H9 (cell line): ENCODE measurements at regions not wholly inside any gene's neighbourhood (a gene's known extent, or its start where the extent isn't known, plus 50 kb on each side); places are given as distances from the start of the nearest gene placed in this dataset.

ENCODE experiments used
- DNase-seq: peaks from one replicate; pipeline ENCODE4 v3.0.0-alpha.2; 2017
- H2AFZ ChIP-seq: one replicate; pipeline ENCODE4 v1.6.1; 2013; ENCODE audit warnings: mild to moderate bottlenecking, low read length, control low read depth, moderate library complexity
- H2AK5ac ChIP-seq: 2 replicates; pipeline ENCODE4 v1.6.1; 2013; ENCODE audit warnings: low read length, control low read depth, mixed read lengths; ENCODE audit not compliant: insufficient read length
- H2BK120ac ChIP-seq: one replicate; pipeline ENCODE4 v1.6.1; 2013; ENCODE audit warnings: low read depth, mild to moderate bottlenecking, low read length, control low read depth, inconsistent platforms; ENCODE audit not compliant: poor library complexity, severe bottlenecking
- H2BK12ac ChIP-seq: 2 replicates; pipeline ENCODE4 v1.6.1; 2013; ENCODE audit warnings: low read length, control low read depth, mixed read lengths, low read depth; ENCODE audit not compliant: insufficient read length
- H2BK15ac ChIP-seq: 2 replicates; pipeline ENCODE4 v1.6.1; 2013; ENCODE audit warnings: low read depth, low read length, control low read depth
- H2BK20ac ChIP-seq: one replicate; pipeline ENCODE4 v1.6.1; 2013; ENCODE audit warnings: low read depth, mild to moderate bottlenecking, low read length, control low read depth, inconsistent platforms; ENCODE audit not compliant: poor library complexity, severe bottlenecking
- H2BK5ac ChIP-seq: 2 replicates; pipeline ENCODE4 v1.6.1; 2013; ENCODE audit warnings: low read length, control low read depth, mixed read lengths; ENCODE audit not compliant: insufficient read length
- H3K14ac ChIP-seq: 2 replicates; pipeline ENCODE4 v1.6.1; 2013; ENCODE audit warnings: low read length, control low read depth; ENCODE audit not compliant: insufficient read depth
- H3K18ac ChIP-seq: 2 replicates; pipeline ENCODE4 v1.6.1; 2013; ENCODE audit warnings: low read depth, mild to moderate bottlenecking, mixed read lengths, low read length, control low read depth; ENCODE audit not compliant: insufficient read length
- H3K23ac ChIP-seq: 2 replicates; pipeline ENCODE4 v1.6.1; 2013; ENCODE audit warnings: low read length, control low read depth, mixed read lengths, low read depth; ENCODE audit not compliant: insufficient read length
- H3K23me2 ChIP-seq: 2 replicates; pipeline ENCODE4 v1.6.1; 2013; ENCODE audit warnings: low read depth, mild to moderate bottlenecking, mixed read lengths, low read length, control low read depth; ENCODE audit not compliant: insufficient read length, poor library complexity, severe bottlenecking
- H3K27ac ChIP-seq: 2 replicates; pipeline ENCODE4 v1.5.1; 2013; ENCODE audit warnings: low read length, control low read depth, mixed read lengths, low read depth; ENCODE audit not compliant: insufficient read length
- H3K27me3 ChIP-seq: 2 replicates; pipeline ENCODE4 v1.6.1; 2013; ENCODE audit warnings: low read length, control low read depth, inconsistent platforms; ENCODE audit not compliant: insufficient read depth
- H3K4ac ChIP-seq: 2 replicates; pipeline ENCODE4 v1.6.1; 2013; ENCODE audit warnings: low read depth, mild to moderate bottlenecking, control low read depth, inconsistent platforms, low read length, moderate library complexity
- H3K4me1 ChIP-seq: 2 replicates; pipeline ENCODE4 v1.6.1; 2013; ENCODE audit warnings: low read length, control low read depth, inconsistent platforms; ENCODE audit not compliant: insufficient read depth
- H3K4me2 ChIP-seq: 2 replicates; pipeline ENCODE4 v1.6.1; 2013; ENCODE audit warnings: low read length, control low read depth, mixed read lengths; ENCODE audit not compliant: insufficient read length, insufficient read depth
- H3K56ac ChIP-seq: 2 replicates; pipeline ENCODE4 v1.6.1; 2013; ENCODE audit warnings: low read depth, mild to moderate bottlenecking, mixed read lengths, low read length, control low read depth; ENCODE audit not compliant: insufficient read length
- H3K79me1 ChIP-seq: 2 replicates; pipeline ENCODE4 v1.6.1; 2013; ENCODE audit warnings: low read depth, mild to moderate bottlenecking, moderate library complexity, low read length, control low read depth, inconsistent platforms; ENCODE audit not compliant: insufficient read depth, poor library complexity, severe bottlenecking
- H3K79me2 ChIP-seq: 2 replicates; pipeline ENCODE4 v1.6.1; 2013; ENCODE audit warnings: low read length, control low read depth, inconsistent platforms; ENCODE audit not compliant: insufficient read depth
- H3K9ac ChIP-seq: 2 replicates; pipeline ENCODE4 v1.6.1; 2013; ENCODE audit warnings: low read length, control low read depth, mixed read lengths; ENCODE audit not compliant: insufficient read length; ENCODE audit errors: extremely low read depth
- H3K9me3 ChIP-seq: one replicate; pipeline ENCODE4 v1.6.1; 2013; ENCODE audit warnings: low read depth, low read length, inconsistent platforms; ENCODE audit not compliant: control insufficient read depth
- H3T11ph ChIP-seq: one replicate; pipeline ENCODE4 v1.6.1; 2013; ENCODE audit warnings: mild to moderate bottlenecking, low read length, control low read depth, inconsistent platforms
- H4K20me1 ChIP-seq: one replicate; pipeline ENCODE4 v1.6.1; 2013; ENCODE audit not compliant: control insufficient read depth, insufficient read length, insufficient read depth
- H4K5ac ChIP-seq: 2 replicates; pipeline ENCODE4 v1.6.1; 2013; ENCODE audit warnings: low read depth, mild to moderate bottlenecking, mixed read lengths, low read length, control low read depth; ENCODE audit not compliant: insufficient read length
- H4K8ac ChIP-seq: replicated peaks from 2 replicates; pipeline ENCODE4 v1.6.1; 2013; ENCODE audit warnings: low read length, control low read depth, mixed read lengths, low read depth; ENCODE audit not compliant: insufficient read length
- H4K91ac ChIP-seq: 2 replicates; pipeline ENCODE4 v1.6.1; 2013; ENCODE audit warnings: low read depth, mild to moderate bottlenecking, moderate library complexity, mixed read lengths, low read length, control low read depth; ENCODE audit not compliant: insufficient read length
- H3K27ac Mint-ChIP-seq, 3 experiments: 2 replicates in 2 of 3; 3 replicates in 1 of 3; pipeline ENCODE4 v1.8.0; 2020 to 2021; ENCODE audit warnings: mixed read lengths in 3 of 3, mild to moderate bottlenecking in 1 of 3, moderate library complexity in 1 of 3
- H3K27me3 Mint-ChIP-seq: 2 replicates; pipeline ENCODE4 v1.8.0; 2021; ENCODE audit warnings: low read depth, mild to moderate bottlenecking, moderate library complexity, mixed read lengths
- H3K36me3 Mint-ChIP-seq, 3 experiments: 2 replicates in 2 of 3; 3 replicates in 1 of 3; pipeline ENCODE4 v1.8.0; 2020 to 2021; ENCODE audit warnings: low read depth in 3 of 3, mixed read lengths in 3 of 3; ENCODE audit not compliant: insufficient read depth in 1 of 3
- H3K4me1 Mint-ChIP-seq, 2 experiments: 2 replicates each; pipeline ENCODE4 v1.8.0; 2020; ENCODE audit warnings: mixed read lengths in 2 of 2
- H3K4me3 Mint-ChIP-seq, 2 experiments: 2 replicates in 1 of 2; 3 replicates in 1 of 2; pipeline ENCODE4 v1.8.0; 2020 to 2021; ENCODE audit warnings: mild to moderate bottlenecking in 2 of 2, mixed read lengths in 2 of 2, moderate library complexity in 1 of 2
- H3K9me3 Mint-ChIP-seq, 2 experiments: 2 replicates in 1 of 2; 3 replicates in 1 of 2; pipeline ENCODE4 v1.8.0; 2020; ENCODE audit warnings: mild to moderate bottlenecking in 2 of 2, mixed read lengths in 2 of 2, moderate library complexity in 1 of 2
- WGBS: extraction: QIAGEN DNeasy Blood & Tissue Kit; methylation state at CpG from one replicate; pipeline ENCODE4 v1.1.7; 2013; ENCODE audit warnings: missing lambda C conversion rate, low lambda C conversion rate, mixed read lengths; ENCODE audit not compliant: insufficient read length; ENCODE audit errors: extremely low coverage; 5-methylcytosine and 5-hydroxymethylcytosine counted together
- TF ChIP-seq, protein P1 (sequence below): fragments of 200-600 bp; sonication (generic); conservative IDR thresholded peaks from 3 replicates; pipeline ENCODE4 v1.8.0; 2021; ENCODE audit warnings: antibody characterized with exemption, mild to moderate bottlenecking

DNA sequence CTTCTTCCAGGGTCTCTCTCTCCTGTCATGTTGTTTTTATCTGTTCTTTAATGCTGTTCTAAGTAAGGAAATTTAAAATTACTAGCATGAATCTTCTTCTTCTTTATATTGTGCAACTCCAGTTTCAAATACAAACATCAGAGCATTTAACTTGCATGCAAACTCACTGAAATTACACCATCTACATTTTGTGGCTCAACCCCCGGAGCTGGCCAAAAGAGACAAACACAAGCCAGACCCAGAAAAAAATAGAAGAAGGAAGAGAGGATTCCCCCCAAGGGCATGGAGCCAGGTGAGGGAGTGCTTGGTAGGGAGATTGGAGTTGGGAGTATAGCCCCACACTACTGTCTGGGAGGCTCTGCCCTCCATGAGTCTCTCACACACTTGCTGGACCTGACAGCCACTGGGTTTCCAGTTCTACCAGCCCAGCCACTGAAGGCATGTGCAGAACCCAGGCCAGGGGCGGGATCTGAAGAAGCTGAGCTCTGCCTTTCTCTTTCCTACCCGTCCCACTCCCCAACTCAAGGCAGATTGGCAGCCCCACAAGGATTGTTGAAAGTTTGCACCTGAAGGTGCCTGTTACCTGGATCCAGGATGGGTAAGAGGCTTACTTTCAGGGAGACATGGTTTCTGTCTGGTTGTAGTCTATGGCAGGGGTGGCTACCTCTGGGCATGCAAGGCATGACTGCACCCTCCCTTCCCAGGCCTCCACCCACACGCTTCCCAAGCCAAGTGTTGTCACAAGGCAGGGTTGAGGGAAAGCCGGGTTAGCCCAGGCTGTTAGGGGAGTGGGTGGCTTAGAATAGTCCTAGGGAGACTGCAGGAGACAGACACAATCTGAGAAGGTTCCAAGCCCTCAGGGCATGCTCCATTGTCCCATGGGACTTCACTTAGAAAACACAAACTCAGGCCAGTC lies 297.2 kb downstream of the TGFB2 start:
- no peak overlapping the region for H2BK15ac ChIP-seq
- no peak overlapping the region for H2BK120ac ChIP-seq
- peaks cover 0 to 3% of the 10 kb centered on the region in 2 experiments; a peak in 1 of 5 replicates for H3K9me3 Mint-ChIP-seq
- H4K91ac ChIP-seq, result no peak overlapping the region
- no peak overlapping the region for H2AK5ac ChIP-seq
- H3K36me3 Mint-ChIP-seq, result no peaks in the 10 kb centered on the region
- H3K4me3 Mint-ChIP-seq, result no peak overlapping the region
- no peak overlapping the region for H3K18ac ChIP-seq
- H3K9ac ChIP-seq, result no peak overlapping the region
- no peak overlapping the region for H4K8ac ChIP-seq
- no peak overlapping the region for H3K14ac ChIP-seq
- H3K79me1 ChIP-seq, result no peaks in the 10 kb centered on the region
- H3K4me1 Mint-ChIP-seq, result peaks cover 4 to 7% of the 10 kb centered on the region in 2 experiments
- no peak overlapping the region for H2BK12ac ChIP-seq
- no peak overlapping the region for H3K27ac ChIP-seq
- H2AFZ ChIP-seq, result no peak overlapping the region
- H3K27me3 ChIP-seq, result no peaks in the 10 kb centered on the region
- no peaks in the 10 kb centered on the region for H3K23me2 ChIP-seq
- H3K4ac ChIP-seq, result no peak overlapping the region
- TF ChIP-seq, protein P1, sequence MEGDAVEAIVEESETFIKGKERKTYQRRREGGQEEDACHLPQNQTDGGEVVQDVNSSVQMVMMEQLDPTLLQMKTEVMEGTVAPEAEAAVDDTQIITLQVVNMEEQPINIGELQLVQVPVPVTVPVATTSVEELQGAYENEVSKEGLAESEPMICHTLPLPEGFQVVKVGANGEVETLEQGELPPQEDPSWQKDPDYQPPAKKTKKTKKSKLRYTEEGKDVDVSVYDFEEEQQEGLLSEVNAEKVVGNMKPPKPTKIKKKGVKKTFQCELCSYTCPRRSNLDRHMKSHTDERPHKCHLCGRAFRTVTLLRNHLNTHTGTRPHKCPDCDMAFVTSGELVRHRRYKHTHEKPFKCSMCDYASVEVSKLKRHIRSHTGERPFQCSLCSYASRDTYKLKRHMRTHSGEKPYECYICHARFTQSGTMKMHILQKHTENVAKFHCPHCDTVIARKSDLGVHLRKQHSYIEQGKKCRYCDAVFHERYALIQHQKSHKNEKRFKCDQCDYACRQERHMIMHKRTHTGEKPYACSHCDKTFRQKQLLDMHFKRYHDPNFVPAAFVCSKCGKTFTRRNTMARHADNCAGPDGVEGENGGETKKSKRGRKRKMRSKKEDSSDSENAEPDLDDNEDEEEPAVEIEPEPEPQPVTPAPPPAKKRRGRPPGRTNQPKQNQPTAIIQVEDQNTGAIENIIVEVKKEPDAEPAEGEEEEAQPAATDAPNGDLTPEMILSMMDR, result no peak
- no peaks in the 10 kb centered on the region for H4K20me1 ChIP-seq
- H3K4me1 ChIP-seq, result no peaks in the 10 kb centered on the region
- H4K5ac ChIP-seq, result no peak overlapping the region
- H2BK20ac ChIP-seq, result no peak overlapping the region
- H3K23ac ChIP-seq, result no peak overlapping the region
- no peak overlapping the region for H3K4me2 ChIP-seq
- no peak overlapping the region for H2BK5ac ChIP-seq
- no peak overlapping the region for H3K27ac Mint-ChIP-seq
- no peaks in the 10 kb centered on the region for H3K9me3 ChIP-seq
- H3K27me3 Mint-ChIP-seq, result no peaks in the 10 kb centered on the region
- DNase-seq, result no peak
- no peaks in the 10 kb centered on the region for H3K79me2 ChIP-seq
- H3T11ph ChIP-seq, result no peak overlapping the region
- H3K56ac ChIP-seq, result no peak overlapping the region
- no CpG with 5 or more reads among the region's 5 CpGs for WGBS
